Endothelial cell of umbilical vein (primary cell): ENCODE measurements at regions not wholly inside any gene's neighbourhood (a gene's known extent, or its start where the extent isn't known, plus 50 kb on each side); places are given as distances from the start of the nearest gene placed in this dataset.

Source experiments
- BruUV-seq: library from RNA; stranded (reverse); fragments of 400-500 nt; replicated peaks from 2 replicates; lab custom pipeline; 2021; lab: Mats Ljungman, UMichigan
- CTCF ChIA-PET: fragments of 300-600, 350-600 bp; sonication (Branson Sonifier 250); formaldehyde crosslinking; loops from one replicate; lab custom pipeline; 2021; ENCODE audit warnings: antibody characterized with exemption, inconsistent platforms; lab: Charles Lee
- POLR2A ChIA-PET: fragments of 300-600, 350-600 bp; sonication (Branson Sonifier 250); formaldehyde crosslinking; loops from one replicate; lab custom pipeline; 2021; ENCODE audit warnings: antibody characterized with exemption, inconsistent platforms; lab: Charles Lee
- DNase-seq: peaks from one replicate; pipeline ENCODE4 v3.0.0-alpha.2; 2011; ENCODE audit warnings: low read depth, low spot score
- FAIRE-seq: peaks from 2 replicates; lab custom pipeline; 2011; peaks lifted over from hg19 to GRCh38; lab: Jason Lieb, UNC
- H2AFZ ChIP-seq: 2 replicates; pipeline ENCODE4 v1.6.0; 2012; ENCODE audit warnings: low read depth, low read length, control low read depth, inconsistent platforms
- H3K27ac ChIP-seq: 2 replicates; pipeline ENCODE4 v1.5.1; 2011; ENCODE audit warnings: low read depth, mild to moderate bottlenecking, control low read depth, low read length, moderate library complexity; ENCODE audit not compliant: insufficient read depth
- H3K27me3 ChIP-seq, 2 experiments: 2 replicates each; pipeline versions ENCODE4 v1.6.0 to v1.6.1; 2011; ENCODE audit warnings: low read length in 2 of 2, mixed read lengths in 1 of 2; ENCODE audit not compliant: control insufficient read depth in 2 of 2, insufficient read depth in 2 of 2
- H3K36me3 ChIP-seq, 2 experiments: 2 replicates in 1 of 2; 3 replicates in 1 of 2; pipeline ENCODE4 v1.5.1; 2011; ENCODE audit warnings: low read length in 2 of 2, mild to moderate bottlenecking in 1 of 2, moderate library complexity in 1 of 2; ENCODE audit not compliant: control insufficient read depth in 2 of 2, insufficient read depth in 2 of 2; ENCODE audit errors: extremely low read depth in 1 of 2
- H3K4me1 ChIP-seq: 3 replicates; pipeline ENCODE4 v1.5.1; 2011; ENCODE audit warnings: mild to moderate bottlenecking, low read length; ENCODE audit not compliant: control insufficient read depth, insufficient read depth; ENCODE audit errors: extremely low read depth
- H3K4me2 ChIP-seq: 2 replicates; pipeline ENCODE4 v1.6.1; 2011; ENCODE audit warnings: low read length, control low read depth, mixed read lengths; ENCODE audit not compliant: insufficient read depth
- H3K4me3 ChIP-seq, 3 experiments: fragments of 200-600 bp in 1 of 3; sonication (generic), shearing (Covaris generic) in 1 of 3; replicated peaks in 1 of 3; 2 replicates each; pipeline ENCODE4 v1.5.1; 2011 to 2016; ENCODE audit warnings: control low read depth in 3 of 3, low read length in 3 of 3, mild to moderate bottlenecking in 2 of 3, inconsistent platforms in 1 of 3, low read depth in 1 of 3, moderate library complexity in 1 of 3; ENCODE audit not compliant: insufficient read depth in 1 of 3
- H3K79me2 ChIP-seq: 2 replicates; pipeline ENCODE4 v1.6.0; 2012; ENCODE audit warnings: low read length, inconsistent platforms; ENCODE audit not compliant: control insufficient read depth, insufficient read depth
- H3K9ac ChIP-seq: replicated peaks from 2 replicates; pipeline ENCODE3; 2011; ENCODE audit warnings: low read length, control low read depth; ENCODE audit not compliant: insufficient read depth; ENCODE audit errors: extremely low read depth
- H3K9me1 ChIP-seq: replicated peaks from 3 replicates; pipeline ENCODE4 v1.6.0; 2011; ENCODE audit warnings: mild to moderate bottlenecking, low read length; ENCODE audit not compliant: control insufficient read depth, insufficient read depth; ENCODE audit errors: extremely low read depth
- H3K9me3 ChIP-seq: replicated peaks from 2 replicates; pipeline ENCODE4 v1.5.1; 2012; ENCODE audit warnings: low read length, inconsistent platforms; ENCODE audit not compliant: control insufficient read depth, insufficient read depth
- H4K20me1 ChIP-seq: replicated peaks from 2 replicates; pipeline ENCODE3; 2011; ENCODE audit warnings: mild to moderate bottlenecking, low read length; ENCODE audit not compliant: control insufficient read depth, insufficient read depth; ENCODE audit errors: extremely low read depth
- EZH2 ChIP-seq: IDR thresholded peaks from 2 replicates; pipeline ENCODE4 v1.6.1; 2012; ENCODE audit warnings: borderline replicate concordance, low read depth, mild to moderate bottlenecking, moderate library complexity, low read length, inconsistent platforms; ENCODE audit not compliant: severe bottlenecking
- FOS ChIP-seq: IDR thresholded peaks from 2 replicates; pipeline ENCODE4 v1.6.1; 2011; ENCODE audit warnings: mild to moderate bottlenecking, low read length, moderate library complexity, borderline replicate concordance; ENCODE audit not compliant: insufficient read depth
- GATA2 ChIP-seq: IDR thresholded peaks from 2 replicates; pipeline ENCODE4 v1.7.0; 2011; ENCODE audit warnings: low read depth, mild to moderate bottlenecking, moderate library complexity, mixed read lengths, low read length; ENCODE audit not compliant: insufficient read length, insufficient read depth
- JUN ChIP-seq: IDR thresholded peaks from 2 replicates; pipeline ENCODE4 v1.6.1; 2011; ENCODE audit warnings: borderline replicate concordance, low read depth; ENCODE audit not compliant: insufficient read length, insufficient read depth
- MYC ChIP-seq: IDR thresholded peaks from one replicate; pipeline ENCODE4 v1.6.1; 2011; ENCODE audit warnings: mild to moderate bottlenecking, low read depth, low read length
- POLR2A ChIP-seq: IDR thresholded peaks from 2 replicates; pipeline ENCODE4 v1.6.1; 2012; ENCODE audit warnings: low read depth, mild to moderate bottlenecking, control low read depth, low read length
- POLR2AphosphoS5 ChIP-seq: IDR thresholded peaks from 2 replicates; pipeline ENCODE4 v1.6.1; 2012; ENCODE audit warnings: low read depth, mild to moderate bottlenecking, control low read depth, low read length, moderate library complexity; ENCODE audit not compliant: insufficient read depth
- dilution Hi-C: fragments of 300-500 bp; cut with MboI; formaldehyde crosslinking; loops from one replicate; pipeline ENCODE4 v1.15.0; 2019; ENCODE audit warnings: low sequenced_read_pairs; ENCODE audit not compliant: extremely low pct_ligation_motif_present
- intact Hi-C: fragments of 100-400 bp; cut with micrococcal nuclease; formaldehyde crosslinking; loops from one replicate; pipeline ENCODE4 v1.10.0; 2022
- TF ChIP-seq, protein P1 (sequence below), 2 donors: IDR thresholded peaks; 1 replicate in 1 of 2; 2 replicates in 1 of 2; pipeline ENCODE4 v1.5.1; 2011; ENCODE audit warnings: low read length in 2 of 2, mild to moderate bottlenecking in 2 of 2, moderate library complexity in 2 of 2, control low read depth in 1 of 2, inconsistent platforms in 1 of 2, low read depth in 1 of 2; ENCODE audit not compliant: insufficient read depth in 1 of 2; ENCODE audit errors: extremely low read depth in 1 of 2
- TF ChIP-seq, protein P2 (sequence below): IDR thresholded peaks from 2 replicates; pipeline ENCODE4 v1.6.1; 2011; ENCODE audit not compliant: insufficient read depth, insufficient read length

DNA sequence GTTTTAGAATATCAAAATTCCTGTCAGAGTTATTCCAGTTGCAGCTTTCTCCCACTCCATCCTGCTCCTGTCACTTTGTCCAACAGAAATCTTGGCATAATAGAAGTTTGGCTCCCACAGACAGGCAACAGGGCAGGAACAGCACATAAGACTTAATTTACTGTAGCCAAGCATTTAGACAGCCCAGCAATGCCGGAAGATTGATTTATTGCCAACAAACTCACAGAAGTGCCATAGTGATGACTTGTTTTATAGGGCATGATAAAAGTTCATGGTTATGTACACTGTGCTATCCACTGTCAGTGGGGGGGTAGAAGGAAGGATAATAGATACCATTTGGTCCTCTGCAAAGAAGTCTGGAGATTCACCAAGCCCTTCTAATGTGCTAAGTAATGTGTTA lies 98.3 kb upstream of the CBLB start:
- no peak overlapping the region for H3K4me3 ChIP-seq
- CTCF ChIA-PET: no interaction called here
- no peak for TF ChIP-seq GATA2
- TF ChIP-seq, protein P1, sequence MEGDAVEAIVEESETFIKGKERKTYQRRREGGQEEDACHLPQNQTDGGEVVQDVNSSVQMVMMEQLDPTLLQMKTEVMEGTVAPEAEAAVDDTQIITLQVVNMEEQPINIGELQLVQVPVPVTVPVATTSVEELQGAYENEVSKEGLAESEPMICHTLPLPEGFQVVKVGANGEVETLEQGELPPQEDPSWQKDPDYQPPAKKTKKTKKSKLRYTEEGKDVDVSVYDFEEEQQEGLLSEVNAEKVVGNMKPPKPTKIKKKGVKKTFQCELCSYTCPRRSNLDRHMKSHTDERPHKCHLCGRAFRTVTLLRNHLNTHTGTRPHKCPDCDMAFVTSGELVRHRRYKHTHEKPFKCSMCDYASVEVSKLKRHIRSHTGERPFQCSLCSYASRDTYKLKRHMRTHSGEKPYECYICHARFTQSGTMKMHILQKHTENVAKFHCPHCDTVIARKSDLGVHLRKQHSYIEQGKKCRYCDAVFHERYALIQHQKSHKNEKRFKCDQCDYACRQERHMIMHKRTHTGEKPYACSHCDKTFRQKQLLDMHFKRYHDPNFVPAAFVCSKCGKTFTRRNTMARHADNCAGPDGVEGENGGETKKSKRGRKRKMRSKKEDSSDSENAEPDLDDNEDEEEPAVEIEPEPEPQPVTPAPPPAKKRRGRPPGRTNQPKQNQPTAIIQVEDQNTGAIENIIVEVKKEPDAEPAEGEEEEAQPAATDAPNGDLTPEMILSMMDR (IDR thresholded peaks at IDR 0.05; ENCODE audit: extremely low read depth in 1 of 2, insufficient read depth in 1 of 2, low read depth in 1 of 2, low read length in 2 of 2): no peak
- no peak for TF ChIP-seq FOS
- TF ChIP-seq, protein P2, sequence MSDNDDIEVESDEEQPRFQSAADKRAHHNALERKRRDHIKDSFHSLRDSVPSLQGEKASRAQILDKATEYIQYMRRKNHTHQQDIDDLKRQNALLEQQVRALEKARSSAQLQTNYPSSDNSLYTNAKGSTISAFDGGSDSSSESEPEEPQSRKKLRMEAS: no peak
- TF ChIP-seq MYC: no peak
- no peak for TF ChIP-seq JUN
- TF ChIP-seq POLR2A: no peak
- TF ChIP-seq POLR2AphosphoS5: no peak
- no peak for TF ChIP-seq EZH2
- no peak overlapping the region for H3K27ac ChIP-seq
- H3K9me1 ChIP-seq: no peaks in the 10 kb centered on the region
- no TSS peak for BruUV-seq
- no peaks in the 10 kb centered on the region for H3K36me3 ChIP-seq
- no peak overlapping the region for H3K4me2 ChIP-seq
- H2AFZ ChIP-seq: no peak overlapping the region
- H4K20me1 ChIP-seq: no peaks in the 10 kb centered on the region
- H3K27me3 ChIP-seq: no peaks in the 10 kb centered on the region
- intact Hi-C loops: no loop called here
- no peak overlapping the region for H3K9ac ChIP-seq
- DNase-seq (peak; percentile 27), FAIRE-seq (no peak)
- POLR2A ChIA-PET: no interaction called here
- no peaks in the 10 kb centered on the region for H3K4me1 ChIP-seq
- dilution Hi-C loops: no loop called here
- no peaks in the 10 kb centered on the region for H3K79me2 ChIP-seq
- H3K9me3 ChIP-seq: no peaks in the 10 kb centered on the region
